ENCODE measurements at regions not wholly inside any gene's neighbourhood (a gene's known extent, or its start where the extent isn't known, plus 50 kb on each side); places are given as distances from the start of the nearest gene placed in this dataset.

GRCh38 chr5:54621709-54622108 lies 104.2 kb downstream of the SNX18 start:
- no peak overlapping the region for H3K27ac ChIP-seq (ENCODE audit: low read depth in 2 of 2, low read length in 1 of 2)
- 32% methylated on average over 5 of the region's 5 CpGs for WGBS (ENCODE audit: low lambda C conversion rate)
- no peaks in the 10 kb centered on the region for H3K9me3 ChIP-seq
- H3K79me2 ChIP-seq (ENCODE audit: insufficient read depth) = no peaks in the 10 kb centered on the region
- no peak overlapping the region for H3K9ac ChIP-seq
- no peaks in the 10 kb centered on the region for H3F3A ChIP-seq (replicated peaks; ENCODE audit: insufficient read depth)
- DNase-seq = no peak
- no peaks in the 10 kb centered on the region for H3K9me2 ChIP-seq
- ChIA-PET POLR2A (no interaction called here), CTCF (no interaction called here)
- no peaks in the 10 kb centered on the region for H3K36me3 ChIP-seq (replicated peaks in 1 of 2; ENCODE audit: control insufficient read depth in 1 of 2, insufficient read depth in 2 of 2, low read length in 1 of 2)
- H3K27me3 ChIP-seq (ENCODE audit: insufficient read depth) = peaks cover 10% of the 10 kb centered on the region; the same call in 1 of the 2 replicates
- H2AFZ ChIP-seq (ENCODE audit: low read depth) = no peak overlapping the region
- no peak overlapping the region for H3K4me3 ChIP-seq (ENCODE audit: low read depth in 2 of 2, low read length in 1 of 2)
- TF ChIP-seq SMC3 (IDR thresholded peaks at IDR 0.05; ENCODE audit: low read depth, low read length) = no peak
- H3K4me2 ChIP-seq = no peak overlapping the region
- no peaks in the 10 kb centered on the region for H4K20me1 ChIP-seq (ENCODE audit: insufficient read depth)
- no peaks in the 10 kb centered on the region for H3K4me1 ChIP-seq (ENCODE audit: control insufficient read depth in 1 of 2, insufficient read depth in 2 of 2, low read depth in 1 of 2, low read length in 1 of 2)

- Histone ChIP-seq H3K79me2 (ENCODE audit: insufficient read depth) (no peaks in the 10 kb centered on the region), H3K4me2 (no peak overlapping the region), H3K36me3 (replicated peaks in 1 of 2; ENCODE audit: control insufficient read depth in 1 of 2, insufficient read depth in 2 of 2, low read length in 1 of 2) (no peaks in the 10 kb centered on the region), H3K4me3 (ENCODE audit: low read depth in 2 of 2, low read length in 1 of 2) (no peak overlapping the region), H3K9me2 (no peaks in the 10 kb centered on the region), H4K20me1 (ENCODE audit: insufficient read depth) (no peaks in the 10 kb centered on the region), H3F3A (replicated peaks; ENCODE audit: insufficient read depth) (no peaks in the 10 kb centered on the region), H3K27ac (ENCODE audit: low read depth in 2 of 2, low read length in 1 of 2) (no peak overlapping the region), H2AFZ (ENCODE audit: low read depth) (no peak overlapping the region), H3K9ac (no peak overlapping the region), H3K9me3 (no peaks in the 10 kb centered on the region), H3K27me3 (ENCODE audit: insufficient read depth) (peaks cover 10% of the 10 kb centered on the region; the same call in 1 of the 2 replicates), H3K4me1 (ENCODE audit: control insufficient read depth in 1 of 2, insufficient read depth in 2 of 2, low read depth in 1 of 2, low read length in 1 of 2) (no peaks in the 10 kb centered on the region)
- TF ChIP-seq GABPA (IDR thresholded peaks at IDR 0.05; ENCODE audit: low read depth) (no peak), IRF3 (IDR thresholded peaks at IDR 0.05; ENCODE audit: low read depth, low read length) (no peak), USF1 (IDR thresholded peaks at IDR 0.05; ENCODE audit: borderline replicate concordance, low read depth) (no peak), REST (IDR thresholded peaks at IDR 0.05; ENCODE audit: low read depth, low read length) (no peak), MEF2A (IDR thresholded peaks at IDR 0.05; ENCODE audit: borderline replicate concordance, low read depth) (no peak), NFIC (IDR thresholded peaks at IDR 0.05; ENCODE audit: borderline replicate concordance) (no peak), SMC3 (IDR thresholded peaks at IDR 0.05; ENCODE audit: low read depth, low read length) (no peak), ZBTB33 (IDR thresholded peaks at IDR 0.05; ENCODE audit: borderline replicate concordance, low read depth) (no peak), MAX (IDR thresholded peaks at IDR 0.05; ENCODE audit: low read depth) (no peak), POLR2AphosphoS5 (IDR thresholded peaks at IDR 0.05; ENCODE audit: low read depth, low read length) (no peak), FOXJ3 (CRISPR knock-in tag; IDR thresholded peaks at IDR 0.05) (no peak), USF2 (IDR thresholded peaks at IDR 0.05; ENCODE audit: borderline replicate concordance, low read depth, low read length) (no peak), FOSL2 (IDR thresholded peaks at IDR 0.05; ENCODE audit: borderline replicate concordance, low read depth) (no peak), FOXM1 (IDR thresholded peaks at IDR 0.05; ENCODE audit: low read depth) (no peak), GATA2 (CRISPR knock-in tag; IDR thresholded peaks at IDR 0.05) (no peak)
- CTCF ChIA-PET = no interaction called here
- 16% methylated on average over 1 of the region's 1 CpG for WGBS (ENCODE audit: low lambda C conversion rate)
- POLR2A ChIA-PET = no interaction called here
- no peak for DNase-seq
Measured at GRCh38 chr5:54621048-54621447, 103.5 kb downstream of the SNX18 start.

Data from SK-N-SH (cell line).